ENCODE measurements at regions not wholly inside any gene's neighbourhood (a gene's known extent, or its start where the extent isn't known, plus 50 kb on each side); places are given as distances from the start of the nearest gene placed in this dataset.

DNA sequence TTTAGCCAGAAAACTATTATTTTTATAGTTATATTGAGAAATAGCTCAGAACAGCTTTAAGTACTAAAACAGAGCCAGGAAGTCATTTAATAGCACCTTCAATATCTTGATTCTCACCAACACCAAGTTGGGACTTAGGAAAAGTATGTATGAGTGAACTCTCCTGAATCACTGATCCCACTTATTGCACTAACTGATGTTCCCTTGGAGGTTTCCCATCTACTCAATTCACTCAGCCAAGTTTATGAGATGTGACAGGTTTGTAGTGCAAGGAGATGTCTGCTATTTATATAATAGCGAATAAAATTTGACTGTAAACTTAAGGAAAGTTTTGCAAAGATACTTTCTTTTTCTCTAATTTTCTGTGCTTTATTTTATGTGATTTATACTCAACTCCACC is 1147.6 kb upstream of the PCDH20 start:
- no peak for DNase-seq (ENCODE audit: low spot score)
- H3K27ac ChIP-seq = no peak overlapping the region
- ChIA-PET POLR2A (ENCODE audit: low non-redundant PET) (no interaction called here), CTCF (no interaction called here)
- TF ChIP-seq CTCF (conservative IDR thresholded peaks at IDR 0.05; ENCODE audit: low read depth) = no peak

DNA sequence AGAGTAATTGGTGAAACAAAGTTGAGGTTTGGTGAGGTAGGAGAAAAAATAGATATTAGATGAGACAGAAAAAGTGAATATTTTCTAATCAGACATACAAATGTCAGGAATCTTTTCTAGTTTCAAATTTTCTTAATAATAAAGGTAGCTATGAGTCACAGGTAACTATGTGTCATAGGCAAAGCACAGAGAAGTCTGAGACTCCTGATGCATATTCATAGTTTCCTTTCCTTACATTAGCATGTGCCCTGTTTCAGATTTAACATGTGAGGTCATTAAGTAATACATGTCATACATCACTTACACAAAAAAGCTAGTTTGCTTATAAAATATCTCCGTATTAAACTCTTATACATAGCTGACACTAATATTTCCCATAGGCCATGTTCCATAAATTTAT is 1141.3 kb upstream of the PCDH20 start:
- CTCF ChIA-PET = no interaction called here
- POLR2A ChIA-PET (ENCODE audit: low non-redundant PET) = no interaction called here
- DNase-seq (ENCODE audit: low spot score) = no peak
- no peak for TF ChIP-seq CTCF (conservative IDR thresholded peaks at IDR 0.05; ENCODE audit: low read depth)
- H3K27ac ChIP-seq = no peak overlapping the region

GRCh38 chr13:62551588-62551987 is 1135.9 kb upstream of the PCDH20 start:
- no peak for TF ChIP-seq CTCF (conservative IDR thresholded peaks at IDR 0.05; ENCODE audit: low read depth)
- no peak for DNase-seq (ENCODE audit: low spot score)
- POLR2A ChIA-PET (ENCODE audit: low non-redundant PET) = no interaction called here
- CTCF ChIA-PET = no interaction called here
- no peak overlapping the region for H3K27ac ChIP-seq

DNA sequence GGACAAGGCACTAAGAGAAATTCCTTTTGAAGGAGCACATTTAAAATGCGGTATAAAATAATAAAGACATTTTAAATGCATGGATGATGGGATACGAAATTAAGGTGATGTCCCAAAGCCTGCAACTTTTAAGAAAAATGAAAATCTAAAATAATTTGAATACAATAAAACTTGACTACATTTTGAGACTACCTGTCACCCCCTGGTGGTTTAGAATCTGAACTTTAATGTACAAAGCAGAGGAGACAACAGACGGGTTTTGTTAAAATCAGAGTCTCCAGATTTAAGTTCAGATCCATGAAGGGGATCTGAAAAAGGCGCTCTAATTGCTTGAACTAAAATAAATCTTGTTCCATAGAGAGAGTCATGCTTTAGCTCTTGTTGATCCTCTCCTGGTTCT is 1129.3 kb upstream of the PCDH20 start:
- no peak overlapping the region for H3K27ac ChIP-seq
- POLR2A ChIA-PET (ENCODE audit: low non-redundant PET) = no interaction called here
- TF ChIP-seq CTCF (conservative IDR thresholded peaks at IDR 0.05; ENCODE audit: low read depth) = no peak
- CTCF ChIA-PET = no interaction called here
- no peak for DNase-seq (ENCODE audit: low spot score)

- POLR2A ChIA-PET (ENCODE audit: low non-redundant PET) = no interaction called here
- TF ChIP-seq CTCF (conservative IDR thresholded peaks at IDR 0.05; ENCODE audit: low read depth) = no peak
- DNase-seq (ENCODE audit: low spot score) = no peak
- no peak overlapping the region for H3K27ac ChIP-seq
- CTCF ChIA-PET = no interaction called here
Observed at GRCh38 chr13:62537593-62537992, 1121.9 kb upstream of the PCDH20 start.

DNA sequence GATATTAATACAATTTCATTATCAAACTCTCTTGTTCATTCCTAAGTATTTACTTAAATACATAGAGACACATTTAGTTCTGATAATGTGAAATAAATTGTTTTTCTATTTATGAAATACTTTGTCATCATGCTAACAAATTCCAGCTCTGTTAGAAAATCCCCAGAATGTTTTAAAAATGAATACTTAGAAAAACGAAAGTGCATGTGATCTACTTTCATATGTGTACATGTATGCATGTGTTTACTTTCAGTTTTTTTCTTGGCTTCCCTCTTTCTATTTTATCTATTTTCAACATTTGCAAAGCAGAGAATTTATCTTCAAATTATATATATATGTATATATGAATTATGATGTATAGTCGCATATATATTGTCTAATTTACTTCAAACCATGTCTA is 1110.0 kb upstream of the PCDH20 start:
- no peak for DNase-seq (ENCODE audit: low spot score)
- POLR2A ChIA-PET (ENCODE audit: low non-redundant PET) = no interaction called here
- TF ChIP-seq CTCF (conservative IDR thresholded peaks at IDR 0.05; ENCODE audit: low read depth) = no peak
- H3K27ac ChIP-seq = no peak overlapping the region
- CTCF ChIA-PET = no interaction called here

- CTCF ChIA-PET = no interaction called here
- no peak for TF ChIP-seq CTCF (conservative IDR thresholded peaks at IDR 0.05; ENCODE audit: low read depth)
- POLR2A ChIA-PET (ENCODE audit: low non-redundant PET) = no interaction called here
- no peak for DNase-seq (ENCODE audit: low spot score)
- no peak overlapping the region for H3K27ac ChIP-seq
Observed at GRCh38 chr13:62524498-62524897, 1108.8 kb upstream of the PCDH20 start.
